ENCODE measurements at regions not wholly inside any gene's neighbourhood (a gene's known extent, or its start where the extent isn't known, plus 50 kb on each side); places are given as distances from the start of the nearest gene placed in this dataset.

GRCh38 chr4:59091146-59092142 is 1981.3 kb upstream of the IGFBP7 start:
- no peak for DNase-seq

- no peak for DNase-seq
Measured at GRCh38 chr4:59094505-59094904, 1984.3 kb upstream of the IGFBP7 start.

GRCh38 chr4:59102311-59102710 is 1992.1 kb upstream of the IGFBP7 start:
- DNase-seq = no peak

- DNase-seq = no peak
Measured at GRCh38 chr4:59120287-59120814, 2010.2 kb upstream of the IGFBP7 start.

- DNase-seq = no peak
Measured at GRCh38 chr4:59122626-59123025, 2012.4 kb upstream of the IGFBP7 start.

GRCh38 chr4:59126159-59126558 is 2016.0 kb upstream of the IGFBP7 start:
- DNase-seq = no peak

GRCh38 chr4:59127006-59127405 is 2016.8 kb upstream of the IGFBP7 start:
- DNase-seq = no peak

GRCh38 chr4:59127743-59128142 is 2017.6 kb upstream of the IGFBP7 start:
- DNase-seq = no peak

GRCh38 chr4:59135248-59135985 is 2025.2 kb upstream of the IGFBP7 start:
- no peak for DNase-seq

GRCh38 chr4:59161249-59161648 is 2038.9 kb upstream of the ADGRL3 start:
- no peak for DNase-seq

GRCh38 chr4:59175617-59176016 is 2024.5 kb upstream of the ADGRL3 start:
- no peak for DNase-seq

GRCh38 chr4:59179372-59179771 is 2020.8 kb upstream of the ADGRL3 start:
- no peak for DNase-seq

GRCh38 chr4:59180161-59180560 is 2020.0 kb upstream of the ADGRL3 start:
- DNase-seq = no peak

GRCh38 chr4:59180969-59181368 is 2019.2 kb upstream of the ADGRL3 start:
- DNase-seq = no peak

GRCh38 chr4:59195839-59196238 is 2004.3 kb upstream of the ADGRL3 start:
- no peak for DNase-seq

- DNase-seq = no peak
Measured at GRCh38 chr4:59200992-59201391, 1999.1 kb upstream of the ADGRL3 start.

- DNase-seq = no peak
Measured at GRCh38 chr4:59217910-59218631, 1982.1 kb upstream of the ADGRL3 start.

- no peak for DNase-seq
Measured at GRCh38 chr4:59222221-59222620, 1977.9 kb upstream of the ADGRL3 start.

GRCh38 chr4:59223292-59223941 is 1976.7 kb upstream of the ADGRL3 start:
- no peak for DNase-seq

- DNase-seq = no peak
Measured at GRCh38 chr4:59238212-59238611, 1961.9 kb upstream of the ADGRL3 start.

- DNase-seq = no peak
Measured at GRCh38 chr4:59240011-59240410, 1960.1 kb upstream of the ADGRL3 start.

GRCh38 chr4:59243038-59243437 is 1957.1 kb upstream of the ADGRL3 start:
- no peak for DNase-seq

Measured in suppressor macrophage treated with lipopolysaccharide for 1 hour (primary cell).